ENCODE measurements at regions not wholly inside any gene's neighbourhood (a gene's known extent, or its start where the extent isn't known, plus 50 kb on each side); places are given as distances from the start of the nearest gene placed in this dataset.

GRCh38 chr2:133859578-133859977 lies 291.3 kb upstream of the NCKAP5 start:
- no peak for DNase-seq (ENCODE audit: extremely low spot score)
- TF ChIP-seq BHLHE40 (IDR thresholded peaks at IDR 0.05; ENCODE audit: borderline replicate concordance) (no peak), TARDBP (IDR thresholded peaks at IDR 0.05) (no peak), SP1 (IDR thresholded peaks at IDR 0.05) (no peak), NFRKB (IDR thresholded peaks at IDR 0.05) (no peak), LEF1 (IDR thresholded peaks at IDR 0.05; ENCODE audit: borderline replicate concordance) (no peak), ZNF384 (IDR thresholded peaks at IDR 0.05) (no peak), FOXK2 (IDR thresholded peaks at IDR 0.05) (no peak), HDGF (IDR thresholded peaks at IDR 0.05; ENCODE audit: borderline replicate concordance) (no peak), FOXM1 (IDR thresholded peaks at IDR 0.05; ENCODE audit: borderline replicate concordance) (no peak), CTBP1 (IDR thresholded peaks at IDR 0.05; ENCODE audit: borderline replicate concordance) (no peak), L3MBTL2 (conservative IDR thresholded peaks at IDR 0.05) (no peak), FOXA1 (IDR thresholded peaks at IDR 0.05) (no peak), ELF4 (IDR thresholded peaks at IDR 0.05) (no peak), SUZ12 (IDR thresholded peaks at IDR 0.05) (no peak), ARNT (IDR thresholded peaks at IDR 0.05) (no peak)
- TF ChIP-seq, protein P1, sequence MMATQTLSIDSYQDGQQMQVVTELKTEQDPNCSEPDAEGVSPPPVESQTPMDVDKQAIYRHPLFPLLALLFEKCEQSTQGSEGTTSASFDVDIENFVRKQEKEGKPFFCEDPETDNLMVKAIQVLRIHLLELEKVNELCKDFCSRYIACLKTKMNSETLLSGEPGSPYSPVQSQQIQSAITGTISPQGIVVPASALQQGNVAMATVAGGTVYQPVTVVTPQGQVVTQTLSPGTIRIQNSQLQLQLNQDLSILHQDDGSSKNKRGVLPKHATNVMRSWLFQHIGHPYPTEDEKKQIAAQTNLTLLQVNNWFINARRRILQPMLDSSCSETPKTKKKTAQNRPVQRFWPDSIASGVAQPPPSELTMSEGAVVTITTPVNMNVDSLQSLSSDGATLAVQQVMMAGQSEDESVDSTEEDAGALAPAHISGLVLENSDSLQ (IDR thresholded peaks at IDR 0.05), result no peak
- ChIA-PET POLR2A (no interaction called here), CTCF (interaction anchor here (0.7 kb wide), 1 partner anchor 259 kb away, joined by 3 read pairs; no protein-coding TSS in a partner anchor)

DNA sequence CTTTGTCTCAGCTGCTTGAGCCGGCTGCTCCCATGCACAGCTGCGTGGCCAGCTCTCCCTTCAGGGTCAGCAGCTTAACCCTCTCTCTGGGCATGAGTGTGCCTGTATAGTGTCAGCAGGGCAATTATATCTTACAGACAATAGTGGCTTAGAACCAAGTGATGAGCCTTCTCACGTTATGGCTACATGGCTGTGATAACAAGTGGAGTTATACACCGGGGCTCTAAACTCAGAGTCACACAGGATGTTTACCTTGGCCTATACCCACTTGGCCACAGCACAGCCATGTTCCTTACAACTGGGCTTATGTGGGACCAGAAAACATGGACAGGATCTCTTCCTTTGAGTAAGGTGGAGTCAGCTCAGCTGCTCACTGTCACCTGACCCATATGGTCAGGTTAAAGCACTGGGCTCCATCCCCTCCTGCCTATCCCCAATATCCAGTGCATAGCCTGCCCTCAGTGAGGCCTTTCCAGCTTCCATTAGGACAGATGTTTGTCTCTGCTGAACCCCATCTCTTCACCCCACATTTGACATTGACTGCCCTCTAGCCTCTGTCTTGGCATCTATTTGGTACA lies 294.2 kb upstream of the NCKAP5 start:
- no peak for DNase-seq (ENCODE audit: extremely low spot score)
- ChIA-PET CTCF (no interaction called here), POLR2A (no interaction called here)
- TF ChIP-seq ARNT (IDR thresholded peaks at IDR 0.05), result no peak
- TF ChIP-seq ELF4 (IDR thresholded peaks at IDR 0.05), result no peak

- no peak for DNase-seq (ENCODE audit: extremely low spot score)
- TF ChIP-seq BHLHE40 (IDR thresholded peaks at IDR 0.05; ENCODE audit: borderline replicate concordance) (no peak), FOXA1 (IDR thresholded peaks at IDR 0.05) (no peak)
- CTCF ChIA-PET, result no interaction called here
- POLR2A ChIA-PET, result no interaction called here
Measured at GRCh38 chr2:133863106-133863800, 295.0 kb upstream of the NCKAP5 start.

DNA sequence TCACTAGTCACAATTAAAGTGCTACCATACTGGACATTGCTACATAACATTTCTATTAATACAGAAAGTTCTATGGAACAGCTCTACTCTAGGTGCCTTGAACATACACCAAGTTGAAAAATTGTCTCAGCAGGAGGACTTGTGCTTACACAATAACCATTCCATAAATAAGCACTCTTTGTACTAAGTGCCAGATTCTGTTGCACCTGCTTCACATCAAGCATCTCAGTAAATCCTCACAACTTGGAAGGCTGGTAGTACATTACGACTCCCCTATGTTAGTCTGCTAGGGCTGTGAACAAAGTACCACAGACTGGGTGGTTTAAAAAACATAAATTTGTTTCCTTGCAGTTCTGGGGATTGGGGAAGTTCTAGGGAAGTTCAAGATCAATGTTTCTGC lies 296.9 kb upstream of the NCKAP5 start:
- DNase-seq (ENCODE audit: extremely low spot score), result no peak
- ChIA-PET CTCF (no interaction called here), POLR2A (no interaction called here)
- TF ChIP-seq ARNT (IDR thresholded peaks at IDR 0.05) (no peak), ELF4 (IDR thresholded peaks at IDR 0.05) (no peak), NFRKB (IDR thresholded peaks at IDR 0.05) (no peak), L3MBTL2 (conservative IDR thresholded peaks at IDR 0.05) (no peak), SP1 (IDR thresholded peaks at IDR 0.05) (no peak), TARDBP (IDR thresholded peaks at IDR 0.05) (no peak), FOXA1 (IDR thresholded peaks at IDR 0.05) (no peak), BHLHE40 (IDR thresholded peaks at IDR 0.05; ENCODE audit: borderline replicate concordance) (no peak), FOXK2 (IDR thresholded peaks at IDR 0.05) (no peak), CTBP1 (IDR thresholded peaks at IDR 0.05; ENCODE audit: borderline replicate concordance) (no peak), LEF1 (IDR thresholded peaks at IDR 0.05; ENCODE audit: borderline replicate concordance) (no peak), HDGF (IDR thresholded peaks at IDR 0.05; ENCODE audit: borderline replicate concordance) (no peak), SUZ12 (IDR thresholded peaks at IDR 0.05) (no peak), ZNF384 (IDR thresholded peaks at IDR 0.05) (no peak), FOXM1 (IDR thresholded peaks at IDR 0.05; ENCODE audit: borderline replicate concordance) (no peak)
- TF ChIP-seq, protein P1 (IDR thresholded peaks at IDR 0.05), result no peak

GRCh38 chr2:133867166-133867565 lies 298.9 kb upstream of the NCKAP5 start:
- no peak for DNase-seq (ENCODE audit: extremely low spot score)
- ChIA-PET POLR2A (no interaction called here), CTCF (no interaction called here)
- TF ChIP-seq L3MBTL2 (conservative IDR thresholded peaks at IDR 0.05), result no peak
- TF ChIP-seq FOXM1 (IDR thresholded peaks at IDR 0.05; ENCODE audit: borderline replicate concordance), result no peak

GRCh38 chr2:133871545-133872209 lies 303.4 kb upstream of the NCKAP5 start:
- no peak for DNase-seq (ENCODE audit: extremely low spot score)
- ChIA-PET CTCF (no interaction called here), POLR2A (no interaction called here)
- TF ChIP-seq SUZ12 (IDR thresholded peaks at IDR 0.05) (no peak), FOXK2 (IDR thresholded peaks at IDR 0.05) (no peak), LEF1 (IDR thresholded peaks at IDR 0.05; ENCODE audit: borderline replicate concordance) (no peak), CTBP1 (IDR thresholded peaks at IDR 0.05; ENCODE audit: borderline replicate concordance) (no peak), FOXA1 (IDR thresholded peaks at IDR 0.05) (no peak), ELF4 (IDR thresholded peaks at IDR 0.05) (no peak)
- TF ChIP-seq, protein P1 (IDR thresholded peaks at IDR 0.05), result no peak
